ENCODE measurements at regions not wholly inside any gene's neighbourhood (a gene's known extent, or its start where the extent isn't known, plus 50 kb on each side); places are given as distances from the start of the nearest gene placed in this dataset.

DNA sequence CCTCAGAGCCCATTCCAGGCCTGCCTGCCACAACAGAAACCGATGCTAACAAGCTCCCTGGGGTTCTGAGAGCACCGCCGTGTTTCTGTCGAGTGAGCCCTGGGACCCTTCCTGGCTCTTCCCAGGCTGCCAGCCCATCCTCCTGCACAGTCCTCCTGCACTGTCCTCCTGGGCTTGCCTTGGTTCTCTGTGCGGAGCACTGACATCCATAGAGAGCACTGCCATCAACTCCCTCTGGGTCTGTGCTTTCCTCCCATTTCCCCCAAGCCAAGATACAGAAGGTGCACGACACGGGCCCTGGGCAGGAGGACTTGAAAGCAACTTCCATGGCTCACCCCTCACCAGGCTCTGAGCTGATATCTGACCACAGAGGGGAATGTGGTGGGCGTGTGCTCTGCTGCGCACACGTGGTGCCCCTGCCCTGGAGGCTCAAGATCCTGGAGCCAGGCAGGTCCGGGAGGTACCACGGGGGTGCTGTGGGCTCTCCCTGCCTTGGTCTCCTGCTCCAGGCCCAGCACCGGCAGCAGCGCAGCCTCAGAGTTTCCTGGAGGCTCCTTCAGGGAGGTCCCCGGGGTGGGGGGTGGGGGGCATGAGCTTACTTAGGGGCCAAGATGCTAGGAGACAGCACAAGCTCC is 304.2 kb downstream of the BRD1 start:
- TF ChIP-seq, protein P1, sequence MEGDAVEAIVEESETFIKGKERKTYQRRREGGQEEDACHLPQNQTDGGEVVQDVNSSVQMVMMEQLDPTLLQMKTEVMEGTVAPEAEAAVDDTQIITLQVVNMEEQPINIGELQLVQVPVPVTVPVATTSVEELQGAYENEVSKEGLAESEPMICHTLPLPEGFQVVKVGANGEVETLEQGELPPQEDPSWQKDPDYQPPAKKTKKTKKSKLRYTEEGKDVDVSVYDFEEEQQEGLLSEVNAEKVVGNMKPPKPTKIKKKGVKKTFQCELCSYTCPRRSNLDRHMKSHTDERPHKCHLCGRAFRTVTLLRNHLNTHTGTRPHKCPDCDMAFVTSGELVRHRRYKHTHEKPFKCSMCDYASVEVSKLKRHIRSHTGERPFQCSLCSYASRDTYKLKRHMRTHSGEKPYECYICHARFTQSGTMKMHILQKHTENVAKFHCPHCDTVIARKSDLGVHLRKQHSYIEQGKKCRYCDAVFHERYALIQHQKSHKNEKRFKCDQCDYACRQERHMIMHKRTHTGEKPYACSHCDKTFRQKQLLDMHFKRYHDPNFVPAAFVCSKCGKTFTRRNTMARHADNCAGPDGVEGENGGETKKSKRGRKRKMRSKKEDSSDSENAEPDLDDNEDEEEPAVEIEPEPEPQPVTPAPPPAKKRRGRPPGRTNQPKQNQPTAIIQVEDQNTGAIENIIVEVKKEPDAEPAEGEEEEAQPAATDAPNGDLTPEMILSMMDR (conservative IDR thresholded peaks at IDR 0.05; ENCODE audit: low read depth, low read length): no peak
- no peak for TF ChIP-seq POLR2A (IDR thresholded peaks at IDR 0.05; ENCODE audit: low read depth, low read length)
- no peak for TF ChIP-seq CEBPB (IDR thresholded peaks at IDR 0.05; ENCODE audit: low read depth, low read length)
- no peak for TF ChIP-seq SMC3 (IDR thresholded peaks at IDR 0.05; ENCODE audit: low read depth, low read length)
- TF ChIP-seq, protein P2, sequence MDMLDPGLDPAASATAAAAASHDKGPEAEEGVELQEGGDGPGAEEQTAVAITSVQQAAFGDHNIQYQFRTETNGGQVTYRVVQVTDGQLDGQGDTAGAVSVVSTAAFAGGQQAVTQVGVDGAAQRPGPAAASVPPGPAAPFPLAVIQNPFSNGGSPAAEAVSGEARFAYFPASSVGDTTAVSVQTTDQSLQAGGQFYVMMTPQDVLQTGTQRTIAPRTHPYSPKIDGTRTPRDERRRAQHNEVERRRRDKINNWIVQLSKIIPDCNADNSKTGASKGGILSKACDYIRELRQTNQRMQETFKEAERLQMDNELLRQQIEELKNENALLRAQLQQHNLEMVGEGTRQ (IDR thresholded peaks at IDR 0.05; ENCODE audit: low read depth, low read length): no peak
- TF ChIP-seq NFE2L2 (IDR thresholded peaks at IDR 0.05; ENCODE audit: low read depth, low read length): no peak
- no peak for TF ChIP-seq FOS (IDR thresholded peaks at IDR 0.05; ENCODE audit: low read depth, low read length)
- no peak for TF ChIP-seq RFX5 (IDR thresholded peaks at IDR 0.05; ENCODE audit: low read depth, low read length)
- TF ChIP-seq MAFK (IDR thresholded peaks at IDR 0.05; ENCODE audit: low read depth, low read length): no peak
- TF ChIP-seq BHLHE40 (IDR thresholded peaks at IDR 0.05; ENCODE audit: low read depth, low read length): no peak
- TF ChIP-seq MXI1 (IDR thresholded peaks at IDR 0.05; ENCODE audit: borderline replicate concordance, low read depth, low read length): no peak
- no peak for TF ChIP-seq RCOR1 (IDR thresholded peaks at IDR 0.05; ENCODE audit: insufficient replicate concordance, low read length)

Measured in IMR-90 (cell line).